CD14-positive monocyte (primary cell): ENCODE measurements at regions not wholly inside any gene's neighbourhood (a gene's known extent, or its start where the extent isn't known, plus 50 kb on each side); places are given as distances from the start of the nearest gene placed in this dataset.

Source experiments
- DNase-seq, 3 donors: peaks; one replicate each; pipeline ENCODE4 v3.0.0-alpha.2; 2011 to 2022
- H2AFZ ChIP-seq: 2 replicates; pipeline ENCODE4 v1.6.0; 2012; ENCODE audit warnings: mild to moderate bottlenecking, low read depth, low read length, inconsistent platforms; ENCODE audit not compliant: insufficient read depth, poor library complexity, severe bottlenecking
- H3K27ac ChIP-seq, 2 donors: 1 replicate in 1 of 2; 2 replicates in 1 of 2; pipeline ENCODE4 v1.5.1; 2012 to 2013; ENCODE audit warnings: low read length in 2 of 2, control low read depth in 1 of 2, inconsistent platforms in 1 of 2, low read depth in 1 of 2, mild to moderate bottlenecking in 1 of 2
- H3K27me3 ChIP-seq, 2 donors: one replicate each; pipeline versions ENCODE4 v1.6.0 to v1.6.1; 2011 to 2013; ENCODE audit warnings: low read length in 2 of 2; ENCODE audit not compliant: control insufficient read depth in 2 of 2, insufficient read depth in 2 of 2
- H3K36me3 ChIP-seq, 2 donors: replicated peaks in 1 of 2; 1 replicate in 1 of 2; 2 replicates in 1 of 2; pipeline versions ENCODE4 v1.5.1 to v1.6.1; 2012 to 2013; ENCODE audit warnings: low read length in 2 of 2, control low read depth in 1 of 2, inconsistent platforms in 1 of 2, mild to moderate bottlenecking in 1 of 2; ENCODE audit not compliant: insufficient read depth in 2 of 2, control insufficient read depth in 1 of 2
- H3K4me1 ChIP-seq, 2 donors: 1 replicate in 1 of 2; 2 replicates in 1 of 2; pipeline versions ENCODE4 v1.5.1 to v1.6.1; 2012 to 2013; ENCODE audit warnings: low read length in 2 of 2, control low read depth in 1 of 2, inconsistent platforms in 1 of 2, mild to moderate bottlenecking in 1 of 2, moderate library complexity in 1 of 2; ENCODE audit not compliant: insufficient read depth in 2 of 2, control insufficient read depth in 1 of 2
- H3K4me2 ChIP-seq: replicated peaks from 2 replicates; pipeline ENCODE3; 2012; ENCODE audit warnings: low read length, moderate library complexity, mild to moderate bottlenecking; ENCODE audit not compliant: poor library complexity, severe bottlenecking; ENCODE audit errors: extremely low read depth
- H3K4me3 ChIP-seq, 3 experiments: fragments of 200-600 bp in 1 of 3; sonication (generic) in 1 of 3; replicated peaks in 1 of 3; 1 replicate in 2 of 3; 2 replicates in 1 of 3; pipeline ENCODE4 v1.5.1; 2011 to 2013; ENCODE audit warnings: low read length in 3 of 3, mild to moderate bottlenecking in 3 of 3, control low read depth in 2 of 3, low read depth in 2 of 3, inconsistent platforms in 1 of 3, moderate library complexity in 1 of 3
- H3K79me2 ChIP-seq: 2 replicates; pipeline ENCODE4 v1.6.0; 2012; ENCODE audit warnings: mild to moderate bottlenecking, control low read depth, inconsistent platforms, low read length, moderate library complexity; ENCODE audit not compliant: insufficient read depth
- H3K9ac ChIP-seq: 2 replicates; pipeline ENCODE4 v1.6.0; 2017; ENCODE audit warnings: low read length, mild to moderate bottlenecking; ENCODE audit not compliant: insufficient read depth, poor library complexity, severe bottlenecking
- H3K9me3 ChIP-seq, 2 donors: replicated peaks in 1 of 2; 1 replicate in 1 of 2; 2 replicates in 1 of 2; pipeline versions ENCODE4 v1.5.1 to v1.6.1; 2012 to 2013; ENCODE audit warnings: low read length in 2 of 2, control low read depth in 1 of 2; ENCODE audit not compliant: control insufficient read depth in 1 of 2, insufficient read depth in 1 of 2
- H4K20me1 ChIP-seq: 2 replicates; pipeline ENCODE4 v1.6.0; 2012; ENCODE audit warnings: mild to moderate bottlenecking, low read length, control low read depth, moderate library complexity; ENCODE audit not compliant: insufficient read depth
- H3K27ac Mint-ChIP-seq, 7 donors: one replicate each; pipeline ENCODE4 v1.8.0; 2020; ENCODE audit warnings: mild to moderate bottlenecking in 7 of 7, mixed read lengths in 7 of 7, moderate library complexity in 6 of 7, inconsistent platforms in 2 of 7
- H3K27me3 Mint-ChIP-seq, 3 donors: one replicate each; pipeline ENCODE4 v1.8.0; 2021 to 2022; ENCODE audit warnings: low read depth in 3 of 3, mild to moderate bottlenecking in 3 of 3, mixed read lengths in 3 of 3, moderate library complexity in 3 of 3, inconsistent platforms in 1 of 3
- H3K36me3 Mint-ChIP-seq, 2 donors: one replicate each; pipeline ENCODE4 v1.8.0; 2020; ENCODE audit warnings: mixed read lengths in 2 of 2, inconsistent platforms in 1 of 2, mild to moderate bottlenecking in 1 of 2
- H3K4me1 Mint-ChIP-seq: one replicate; pipeline ENCODE4 v1.8.0; 2020; ENCODE audit warnings: mild to moderate bottlenecking, mixed read lengths
- H3K4me3 Mint-ChIP-seq, 2 donors: one replicate each; pipeline ENCODE4 v1.8.0; 2020; ENCODE audit warnings: mild to moderate bottlenecking in 2 of 2, mixed read lengths in 2 of 2, moderate library complexity in 1 of 2
- H3K9me3 Mint-ChIP-seq, 7 donors: one replicate each; pipeline ENCODE4 v1.8.0; 2020 to 2022; ENCODE audit warnings: mixed read lengths in 7 of 7, mild to moderate bottlenecking in 6 of 7, moderate library complexity in 6 of 7, inconsistent platforms in 2 of 7
- WGBS: methylation state at CpG from one replicate; pipeline ENCODE4 v1.1.5; 2013; ENCODE audit warnings: missing lambda C conversion rate; ENCODE audit not compliant: insufficient coverage; 5-methylcytosine and 5-hydroxymethylcytosine counted together
- intact Hi-C, 2 donors: fragments of 100-400 bp; cut with micrococcal nuclease; formaldehyde crosslinking; loops; one replicate each; pipeline versions ENCODE4 v1.15.0 to v1.15.1; 2023
- TF ChIP-seq, protein P1 (sequence below): fragments of 200-600 bp; IDR thresholded peaks from one replicate; pipeline ENCODE4 v1.8.0; 2022; ENCODE audit warnings: antibody characterized with exemption, mild to moderate bottlenecking

DNA sequence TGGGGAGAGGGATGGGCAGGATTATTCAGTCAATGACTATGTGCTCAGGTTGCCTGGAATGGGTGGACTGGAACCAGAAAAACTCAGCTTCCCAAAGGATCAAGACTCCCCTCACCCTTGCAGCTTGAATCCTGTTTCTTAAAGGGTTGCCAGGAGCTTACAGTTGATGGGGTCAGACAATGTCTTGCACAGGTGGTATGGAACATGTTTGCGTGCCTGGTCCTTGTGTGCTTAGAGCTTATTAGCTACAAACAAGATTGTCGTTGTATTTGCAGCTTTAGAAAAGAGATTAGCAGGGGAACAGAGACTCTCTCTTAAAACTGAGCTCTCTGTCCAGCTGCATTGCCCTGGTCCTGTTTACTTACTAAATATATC is 56.9 kb downstream of the PRR15 start:
- Mint-ChIP-seq H3K27me3 (peaks cover 0 to 3% (median 2%) of the 10 kb centered on the region in 3 donors), H3K4me1 (no peaks in the 10 kb centered on the region), H3K27ac (no peak overlapping the region), H3K4me3 (no peak overlapping the region), H3K9me3 (peaks cover 0 to 2% (median 0%) of the 10 kb centered on the region in 7 donors), H3K36me3 (no peaks in the 10 kb centered on the region)
- no CpG with 5 or more reads among the region's 2 CpGs for WGBS
- H3K9me3 ChIP-seq = no peaks in the 10 kb centered on the region
- no peaks in the 10 kb centered on the region for H3K27me3 ChIP-seq
- no peak for DNase-seq
- H3K79me2 ChIP-seq = no peaks in the 10 kb centered on the region
- no peak overlapping the region for H3K4me3 ChIP-seq
- H3K4me1 ChIP-seq = no peaks in the 10 kb centered on the region
- TF ChIP-seq, protein P1, sequence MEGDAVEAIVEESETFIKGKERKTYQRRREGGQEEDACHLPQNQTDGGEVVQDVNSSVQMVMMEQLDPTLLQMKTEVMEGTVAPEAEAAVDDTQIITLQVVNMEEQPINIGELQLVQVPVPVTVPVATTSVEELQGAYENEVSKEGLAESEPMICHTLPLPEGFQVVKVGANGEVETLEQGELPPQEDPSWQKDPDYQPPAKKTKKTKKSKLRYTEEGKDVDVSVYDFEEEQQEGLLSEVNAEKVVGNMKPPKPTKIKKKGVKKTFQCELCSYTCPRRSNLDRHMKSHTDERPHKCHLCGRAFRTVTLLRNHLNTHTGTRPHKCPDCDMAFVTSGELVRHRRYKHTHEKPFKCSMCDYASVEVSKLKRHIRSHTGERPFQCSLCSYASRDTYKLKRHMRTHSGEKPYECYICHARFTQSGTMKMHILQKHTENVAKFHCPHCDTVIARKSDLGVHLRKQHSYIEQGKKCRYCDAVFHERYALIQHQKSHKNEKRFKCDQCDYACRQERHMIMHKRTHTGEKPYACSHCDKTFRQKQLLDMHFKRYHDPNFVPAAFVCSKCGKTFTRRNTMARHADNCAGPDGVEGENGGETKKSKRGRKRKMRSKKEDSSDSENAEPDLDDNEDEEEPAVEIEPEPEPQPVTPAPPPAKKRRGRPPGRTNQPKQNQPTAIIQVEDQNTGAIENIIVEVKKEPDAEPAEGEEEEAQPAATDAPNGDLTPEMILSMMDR = no peak
- no peak overlapping the region for H3K4me2 ChIP-seq
- intact Hi-C loops = no loop called here
- no peaks in the 10 kb centered on the region for H3K36me3 ChIP-seq
- no peak overlapping the region for H3K27ac ChIP-seq
- H3K9ac ChIP-seq = no peak overlapping the region
- no peaks in the 10 kb centered on the region for H4K20me1 ChIP-seq
- no peak overlapping the region for H2AFZ ChIP-seq

- 95% methylated on average over 4 of the region's 13 CpGs for WGBS
- TF ChIP-seq, protein P1 = no peak
- no peak overlapping the region for H2AFZ ChIP-seq
Observed at GRCh38 chr7:29622335-29623265, 59.0 kb downstream of the PRR15 start.

More at GRCh38 chr7:29622335-29623265, 59.0 kb downstream of the PRR15 start:
- H3K36me3 Mint-ChIP-seq = no peaks in the 10 kb centered on the region
- Histone ChIP-seq H3K4me1 (no peaks in the 10 kb centered on the region), H3K4me2 (no peak overlapping the region), H3K9me3 (no peaks in the 10 kb centered on the region), H4K20me1 (no peaks in the 10 kb centered on the region), H3K27me3 (no peaks in the 10 kb centered on the region), H3K4me3 (no peak overlapping the region), H3K9ac (no peak overlapping the region), H3K79me2 (no peaks in the 10 kb centered on the region), H3K36me3 (no peaks in the 10 kb centered on the region), H3K27ac (no peak overlapping the region)
- H3K27me3 Mint-ChIP-seq = peaks cover 0 to 5% (median 2%) of the 10 kb centered on the region in 3 donors
- no peak for DNase-seq
- no peak overlapping the region for H3K27ac Mint-ChIP-seq
- H3K9me3 Mint-ChIP-seq = peaks cover 0 to 2% (median 0%) of the 10 kb centered on the region in 7 donors
- H3K4me3 Mint-ChIP-seq = no peak overlapping the region
- intact Hi-C loops = no loop called here
- H3K4me1 Mint-ChIP-seq = no peaks in the 10 kb centered on the region
